HEK293T (cell line): ENCODE measurements at regions not wholly inside any gene's neighbourhood (a gene's known extent, or its start where the extent isn't known, plus 50 kb on each side); places are given as distances from the start of the nearest gene placed in this dataset.
A peak's percentile ranks its signal among the peaks of the same experiment; 100 is the strongest.

Experiments
- CTCF ChIA-PET: fragments of 350-600 bp; formaldehyde crosslinking; extraction: SDS; loops from one replicate; lab custom pipeline; 2021; ENCODE audit warnings: antibody characterized with exemption, inconsistent platforms; lab: Yijun Ruan, JAX
- POLR2A ChIA-PET: fragments of 350-600 bp; formaldehyde crosslinking; extraction: SDS; loops from one replicate; lab custom pipeline; 2020; ENCODE audit warnings: antibody characterized with exemption, inconsistent platforms; lab: Yijun Ruan, JAX
- DNase-seq: peaks from one replicate; pipeline ENCODE4 v3.0.0; 2012; ENCODE audit warnings: mixed read lengths; ENCODE audit errors: extremely low spot score
- ARNT ChIP-seq: fragments of 450-650 bp; IDR thresholded peaks from 2 replicates; pipeline ENCODE4 v1.6.1; 2017; ENCODE audit warnings: mild to moderate bottlenecking
- BHLHE40 ChIP-seq: fragments of 450-650 bp; IDR thresholded peaks from 2 replicates; pipeline ENCODE4 v1.6.1; 2016; ENCODE audit warnings: mild to moderate bottlenecking, moderate library complexity, borderline replicate concordance
- CTBP1 ChIP-seq: fragments of 450-650 bp; IDR thresholded peaks from 2 replicates; pipeline ENCODE4 v1.6.1; 2016; ENCODE audit warnings: borderline replicate concordance
- ELF4 ChIP-seq: fragments of 450-650 bp; IDR thresholded peaks from 2 replicates; pipeline ENCODE4 v1.6.1; 2017; ENCODE audit warnings: antibody characterized with exemption
- FOXA1 ChIP-seq: fragments of 450-650 bp; IDR thresholded peaks from 2 replicates; pipeline ENCODE4 v1.6.1; 2016; ENCODE audit warnings: mild to moderate bottlenecking
- FOXK2 ChIP-seq: fragments of 450-650 bp; IDR thresholded peaks from 2 replicates; pipeline ENCODE4 v1.6.1; 2016; ENCODE audit warnings: mild to moderate bottlenecking
- FOXM1 ChIP-seq: fragments of 450-650 bp; IDR thresholded peaks from 2 replicates; pipeline ENCODE4 v1.6.1; 2017; ENCODE audit warnings: mild to moderate bottlenecking, borderline replicate concordance
- HDGF ChIP-seq: fragments of 450-650 bp; IDR thresholded peaks from 2 replicates; pipeline ENCODE4 v1.6.1; 2017; ENCODE audit warnings: antibody characterized with exemption, borderline replicate concordance
- L3MBTL2 ChIP-seq: fragments of 450-650 bp; conservative IDR thresholded peaks from 2 replicates; pipeline ENCODE4 v1.6.1; 2016; ENCODE audit warnings: mild to moderate bottlenecking
- LEF1 ChIP-seq: fragments of 450-650 bp; IDR thresholded peaks from 2 replicates; pipeline ENCODE4 v1.6.1; 2017; ENCODE audit warnings: mild to moderate bottlenecking, borderline replicate concordance
- NFRKB ChIP-seq: fragments of 450-650 bp; IDR thresholded peaks from 2 replicates; pipeline ENCODE4 v1.6.1; 2016; ENCODE audit warnings: mild to moderate bottlenecking, moderate library complexity
- SP1 ChIP-seq: fragments of 450-650 bp; IDR thresholded peaks from 2 replicates; pipeline ENCODE4 v1.6.1; 2017
- SUZ12 ChIP-seq: fragments of 450-650 bp; IDR thresholded peaks from 2 replicates; pipeline ENCODE4 v1.6.1; 2016; ENCODE audit warnings: mild to moderate bottlenecking
- TARDBP ChIP-seq: fragments of 450-650 bp; IDR thresholded peaks from 2 replicates; pipeline ENCODE4 v1.6.1; 2016
- ZNF384 ChIP-seq: fragments of 450-650 bp; IDR thresholded peaks from 2 replicates; pipeline ENCODE4 v1.6.1; 2016
- TF ChIP-seq, protein P1 (sequence below): fragments of 450-650 bp; IDR thresholded peaks from 2 replicates; pipeline ENCODE4 v1.6.1; 2016

DNA sequence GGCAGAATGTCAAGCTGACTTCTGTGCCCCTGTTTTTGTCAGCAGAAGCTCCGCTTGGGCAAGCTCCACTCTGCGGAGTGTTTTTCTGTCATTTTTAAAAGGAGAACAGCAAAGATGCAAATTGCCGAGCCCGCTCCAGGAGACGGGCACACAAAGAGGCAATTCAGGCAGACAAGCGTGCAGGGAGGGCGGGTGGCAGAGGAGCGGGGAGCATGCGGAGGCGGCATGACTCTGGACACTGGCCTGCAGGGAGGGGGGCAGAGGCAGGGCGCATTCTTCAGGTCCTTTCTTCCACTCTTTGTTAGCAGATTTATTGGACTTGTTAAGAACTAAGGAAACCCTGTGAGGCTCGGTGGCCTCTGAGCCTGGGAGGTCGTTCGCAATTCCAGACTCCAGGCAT lies 187.3 kb upstream of the RMST start:
- TF ChIP-seq LEF1 = no peak
- TF ChIP-seq NFRKB = no peak
- TF ChIP-seq FOXK2 = no peak
- TF ChIP-seq SP1 = no peak
- TF ChIP-seq L3MBTL2 = no peak
- TF ChIP-seq SUZ12 = no peak
- TF ChIP-seq, protein P1, sequence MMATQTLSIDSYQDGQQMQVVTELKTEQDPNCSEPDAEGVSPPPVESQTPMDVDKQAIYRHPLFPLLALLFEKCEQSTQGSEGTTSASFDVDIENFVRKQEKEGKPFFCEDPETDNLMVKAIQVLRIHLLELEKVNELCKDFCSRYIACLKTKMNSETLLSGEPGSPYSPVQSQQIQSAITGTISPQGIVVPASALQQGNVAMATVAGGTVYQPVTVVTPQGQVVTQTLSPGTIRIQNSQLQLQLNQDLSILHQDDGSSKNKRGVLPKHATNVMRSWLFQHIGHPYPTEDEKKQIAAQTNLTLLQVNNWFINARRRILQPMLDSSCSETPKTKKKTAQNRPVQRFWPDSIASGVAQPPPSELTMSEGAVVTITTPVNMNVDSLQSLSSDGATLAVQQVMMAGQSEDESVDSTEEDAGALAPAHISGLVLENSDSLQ = no peak
- TF ChIP-seq ZNF384 = no peak
- TF ChIP-seq CTBP1 = no peak
- no peak for TF ChIP-seq BHLHE40
- TF ChIP-seq ARNT = no peak
- POLR2A ChIA-PET = no interaction called here
- DNase-seq = no peak
- CTCF ChIA-PET = no interaction called here

DNA sequence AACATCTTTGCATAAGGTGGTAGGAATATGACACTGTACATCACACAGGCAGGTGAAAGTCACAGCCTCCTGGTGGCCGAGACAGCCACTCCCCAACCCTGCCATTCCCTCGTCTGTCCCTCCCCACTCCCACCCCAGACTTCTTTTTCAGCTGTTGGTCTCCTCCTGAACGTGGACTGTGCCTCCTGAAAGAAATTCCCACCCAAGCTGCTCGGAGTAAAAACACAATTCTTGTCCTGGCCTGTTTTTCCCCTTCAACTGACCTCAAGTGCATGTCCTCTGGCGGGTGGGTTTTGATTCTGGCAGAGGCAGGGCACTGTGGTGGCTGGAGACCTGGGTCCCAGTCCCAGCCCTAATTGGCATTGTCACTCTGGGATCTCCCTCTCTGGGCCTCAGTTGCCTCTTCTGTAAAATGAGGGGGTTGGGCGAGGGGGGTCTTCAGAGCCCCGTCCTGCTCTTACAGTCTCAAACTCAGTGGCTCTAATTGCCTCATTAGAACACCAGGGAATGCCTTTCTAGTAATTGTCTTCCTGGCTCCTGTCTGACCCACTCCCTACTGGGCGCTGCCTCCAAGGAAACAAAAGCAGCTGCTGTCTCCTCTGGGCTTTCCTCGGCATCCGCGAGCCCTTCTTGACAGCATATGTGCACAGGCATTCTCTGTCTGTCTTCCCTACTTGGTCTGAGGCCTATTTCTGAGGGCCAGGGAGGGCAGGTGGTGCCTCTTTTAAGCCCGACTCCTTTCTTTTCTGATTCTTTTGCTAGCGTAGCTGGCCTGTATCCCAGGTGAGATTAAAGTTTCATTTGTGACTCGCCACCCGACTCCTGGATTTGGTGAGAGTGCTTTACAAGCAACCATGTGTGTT lies 186.6 kb upstream of the RMST start:
- no peak for DNase-seq
- CTCF ChIA-PET = no interaction called here
- no peak for TF ChIP-seq ARNT
- TF ChIP-seq LEF1 = no peak
- TF ChIP-seq HDGF = no peak
- no peak for TF ChIP-seq CTBP1
- TF ChIP-seq BHLHE40 = no peak
- TF ChIP-seq FOXK2 = no peak
- no peak for TF ChIP-seq L3MBTL2
- TF ChIP-seq NFRKB = no peak
- no peak for TF ChIP-seq ZNF384
- no peak for TF ChIP-seq ELF4
- POLR2A ChIA-PET = no interaction called here

GRCh38 chr12:97276661-97277429 lies 185.8 kb upstream of the RMST start:
- CTCF ChIA-PET = no interaction called here
- TF ChIP-seq CTBP1 (no peak), LEF1 (no peak), HDGF (no peak), FOXK2 (no peak), SUZ12 (no peak)
- POLR2A ChIA-PET = no interaction called here
- no peak for DNase-seq

- DNase-seq = peak; percentile 27
- ChIA-PET CTCF (interaction anchor here (0.6 kb wide), 1 partner anchor 552 kb away, joined by 3 read pairs; no protein-coding TSS in a partner anchor), POLR2A (no interaction called here)
- no peak for TF ChIP-seq FOXM1
Measured at GRCh38 chr12:97283297-97283696, 179.3 kb upstream of the RMST start.

GRCh38 chr12:97288531-97288930 lies 174.1 kb upstream of the RMST start:
- ChIA-PET POLR2A (no interaction called here), CTCF (no interaction called here)
- no peak for TF ChIP-seq L3MBTL2
- no peak for TF ChIP-seq FOXM1
- TF ChIP-seq TARDBP = no peak
- no peak for TF ChIP-seq LEF1
- TF ChIP-seq ELF4 = no peak
- no peak for DNase-seq

DNA sequence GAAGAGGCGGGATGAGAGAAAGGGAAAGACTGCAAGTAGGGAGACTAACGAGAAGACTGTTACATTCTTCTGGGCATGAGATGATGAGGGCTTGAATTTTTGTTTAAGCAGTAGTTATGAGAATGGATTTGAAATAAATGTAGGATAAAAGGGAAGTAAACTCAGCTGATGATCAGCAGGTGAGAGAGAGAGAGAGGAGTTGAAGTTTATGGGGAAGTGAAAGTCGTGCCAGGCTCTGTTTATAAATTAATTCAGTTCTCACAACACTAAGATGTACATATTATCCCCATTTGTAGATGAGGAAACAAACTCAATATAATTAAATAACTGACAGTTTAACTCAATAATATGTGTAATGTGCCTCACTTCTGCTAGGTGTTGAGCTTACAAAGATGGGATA lies 170.0 kb upstream of the RMST start:
- CTCF ChIA-PET = no interaction called here
- POLR2A ChIA-PET = no interaction called here
- DNase-seq = no peak
- TF ChIP-seq ZNF384 (no peak), FOXA1 (no peak), ELF4 (no peak), TARDBP (no peak), ARNT (no peak), BHLHE40 (no peak), FOXK2 (no peak), LEF1 (no peak), L3MBTL2 (no peak), SUZ12 (no peak), NFRKB (no peak), FOXM1 (no peak), HDGF (no peak), CTBP1 (no peak), SP1 (no peak)
- TF ChIP-seq, protein P1 = no peak

DNA sequence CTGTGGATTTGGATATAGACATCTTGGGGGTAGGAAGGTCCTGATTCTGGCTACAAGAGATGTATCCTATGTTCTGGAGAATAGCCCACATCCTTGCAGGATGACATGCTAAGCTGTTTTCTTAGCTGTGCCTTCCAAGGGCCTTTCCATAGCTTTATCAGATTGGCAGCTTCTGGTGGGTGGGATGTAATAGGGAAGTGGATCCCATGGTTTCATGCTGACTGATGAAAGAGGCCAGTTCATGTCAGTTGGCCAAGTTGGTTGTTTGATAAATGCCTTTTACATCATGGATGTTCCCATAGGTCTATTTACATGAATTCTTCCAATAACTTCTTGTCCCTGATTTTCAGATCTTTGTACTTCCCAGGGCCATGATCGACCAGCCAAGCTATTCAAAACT lies 169.1 kb upstream of the RMST start:
- POLR2A ChIA-PET = no interaction called here
- TF ChIP-seq CTBP1 (no peak), ZNF384 (no peak), FOXA1 (no peak), ARNT (no peak), SP1 (no peak), BHLHE40 (no peak), L3MBTL2 (no peak), NFRKB (no peak), ELF4 (no peak), LEF1 (no peak), SUZ12 (no peak), FOXK2 (no peak), HDGF (no peak), TARDBP (no peak), FOXM1 (no peak)
- TF ChIP-seq, protein P1 = no peak
- CTCF ChIA-PET = no interaction called here
- no peak for DNase-seq
